Muscle layer of colon (tissue), 2 donors: ENCODE measurements at regions not wholly inside any gene's neighbourhood (a gene's known extent, or its start where the extent isn't known, plus 50 kb on each side); places are given as distances from the start of the nearest gene placed in this dataset.

ENCODE experiments used
- H3K27ac ChIP-seq: one replicate; pipeline ENCODE4 v1.7.0; 2013; ENCODE audit warnings: low read depth, mild to moderate bottlenecking, low read length, moderate library complexity
- H3K27me3 ChIP-seq, 2 donors: one replicate each; pipeline ENCODE4 v1.7.0; 2013; ENCODE audit warnings: low read length in 2 of 2, mild to moderate bottlenecking in 2 of 2; ENCODE audit not compliant: insufficient read depth in 2 of 2, control insufficient read depth in 1 of 2
- H3K36me3 ChIP-seq: one replicate; pipeline ENCODE4 v1.7.0; 2013; ENCODE audit warnings: mild to moderate bottlenecking, low read length; ENCODE audit not compliant: insufficient read depth
- H3K4me1 ChIP-seq: one replicate; pipeline ENCODE4 v1.7.0; 2013; ENCODE audit warnings: mild to moderate bottlenecking, low read length; ENCODE audit not compliant: insufficient read depth
- H3K4me3 ChIP-seq, 2 donors: one replicate each; pipeline ENCODE4 v1.7.0; 2013; ENCODE audit warnings: low read length in 2 of 2, low read depth in 1 of 2, mild to moderate bottlenecking in 1 of 2, moderate library complexity in 1 of 2
- H3K9ac ChIP-seq: one replicate; pipeline ENCODE4 v1.7.0; 2013; ENCODE audit warnings: low read length
- H3K9me3 ChIP-seq: one replicate; pipeline ENCODE4 v1.7.0; 2013; ENCODE audit warnings: mild to moderate bottlenecking, low read length
- donor health status: abdominal sarcoma.
- donor health status: Adenocarcinoma of cecum.

- Histone ChIP-seq H3K9ac (no peak overlapping the region), H3K27ac (no peak overlapping the region), H3K27me3 (no peaks in the 10 kb centered on the region), H3K9me3 (no peaks in the 10 kb centered on the region), H3K4me1 (no peaks in the 10 kb centered on the region), H3K36me3 (no peaks in the 10 kb centered on the region), H3K4me3 (no peak overlapping the region)
Measured at GRCh38 chr4:178063568-178063967, 621.3 kb upstream of the AGA start.

GRCh38 chr4:178066338-178066941, 624.2 kb upstream of the AGA start:
- Histone ChIP-seq H3K27ac (no peak overlapping the region), H3K4me3 (no peak overlapping the region), H3K4me1 (no peaks in the 10 kb centered on the region), H3K9ac (no peak overlapping the region), H3K9me3 (no peaks in the 10 kb centered on the region), H3K36me3 (no peaks in the 10 kb centered on the region), H3K27me3 (no peaks in the 10 kb centered on the region)

- no peak overlapping the region for H3K27ac ChIP-seq
- no peaks in the 10 kb centered on the region for H3K27me3 ChIP-seq
- H3K4me1 ChIP-seq: no peaks in the 10 kb centered on the region
- H3K9ac ChIP-seq: no peak overlapping the region
- no peaks in the 10 kb centered on the region for H3K36me3 ChIP-seq
- H3K4me3 ChIP-seq: no peak overlapping the region
- no peaks in the 10 kb centered on the region for H3K9me3 ChIP-seq
Measured at GRCh38 chr4:178068136-178068535, 625.9 kb upstream of the AGA start.

- no peaks in the 10 kb centered on the region for H3K4me1 ChIP-seq
- H3K9ac ChIP-seq: no peak overlapping the region
- no peaks in the 10 kb centered on the region for H3K27me3 ChIP-seq
- no peaks in the 10 kb centered on the region for H3K9me3 ChIP-seq
- no peak overlapping the region for H3K4me3 ChIP-seq
- H3K36me3 ChIP-seq: no peaks in the 10 kb centered on the region
- no peak overlapping the region for H3K27ac ChIP-seq
Measured at GRCh38 chr4:178070163-178070562, 627.9 kb upstream of the AGA start.

- Histone ChIP-seq H3K4me3 (no peak overlapping the region), H3K27me3 (no peaks in the 10 kb centered on the region), H3K9ac (no peak overlapping the region), H3K9me3 (no peaks in the 10 kb centered on the region), H3K36me3 (no peaks in the 10 kb centered on the region), H3K27ac (no peak overlapping the region), H3K4me1 (no peaks in the 10 kb centered on the region)
Measured at GRCh38 chr4:178080312-178080711, 638.1 kb upstream of the AGA start.

GRCh38 chr4:178081176-178081575, 638.9 kb upstream of the AGA start:
- Histone ChIP-seq H3K36me3 (no peaks in the 10 kb centered on the region), H3K27ac (no peak overlapping the region), H3K4me3 (no peak overlapping the region), H3K9me3 (no peaks in the 10 kb centered on the region), H3K4me1 (no peaks in the 10 kb centered on the region), H3K27me3 (no peaks in the 10 kb centered on the region), H3K9ac (no peak overlapping the region)

GRCh38 chr4:178081896-178082295, 639.7 kb upstream of the AGA start:
- Histone ChIP-seq H3K4me3 (no peak overlapping the region), H3K9ac (no peak overlapping the region), H3K27ac (no peak overlapping the region), H3K36me3 (no peaks in the 10 kb centered on the region), H3K9me3 (no peaks in the 10 kb centered on the region), H3K4me1 (no peaks in the 10 kb centered on the region), H3K27me3 (no peaks in the 10 kb centered on the region)

GRCh38 chr4:178082906-178083305, 640.7 kb upstream of the AGA start:
- Histone ChIP-seq H3K36me3 (no peaks in the 10 kb centered on the region), H3K4me3 (no peak overlapping the region), H3K4me1 (no peaks in the 10 kb centered on the region), H3K9me3 (no peaks in the 10 kb centered on the region), H3K9ac (no peak overlapping the region), H3K27ac (no peak overlapping the region), H3K27me3 (no peaks in the 10 kb centered on the region)

GRCh38 chr4:178083968-178084367, 641.7 kb upstream of the AGA start:
- H3K27ac ChIP-seq: no peak overlapping the region
- no peak overlapping the region for H3K9ac ChIP-seq
- no peaks in the 10 kb centered on the region for H3K27me3 ChIP-seq
- no peaks in the 10 kb centered on the region for H3K4me1 ChIP-seq
- no peak overlapping the region for H3K4me3 ChIP-seq
- H3K9me3 ChIP-seq: no peaks in the 10 kb centered on the region
- H3K36me3 ChIP-seq: no peaks in the 10 kb centered on the region

GRCh38 chr4:178086320-178086719, 644.1 kb upstream of the AGA start:
- Histone ChIP-seq H3K27ac (no peak overlapping the region), H3K9ac (no peak overlapping the region), H3K4me1 (no peaks in the 10 kb centered on the region), H3K27me3 (no peaks in the 10 kb centered on the region), H3K9me3 (no peaks in the 10 kb centered on the region), H3K36me3 (no peaks in the 10 kb centered on the region), H3K4me3 (no peak overlapping the region)

- H3K4me1 ChIP-seq: no peaks in the 10 kb centered on the region
- H3K36me3 ChIP-seq: no peaks in the 10 kb centered on the region
- H3K4me3 ChIP-seq: no peak overlapping the region
- H3K27ac ChIP-seq: no peak overlapping the region
- H3K27me3 ChIP-seq: no peaks in the 10 kb centered on the region
- no peaks in the 10 kb centered on the region for H3K9me3 ChIP-seq
- no peak overlapping the region for H3K9ac ChIP-seq
Measured at GRCh38 chr4:178090640-178091411, 648.6 kb upstream of the AGA start.

- H3K9me3 ChIP-seq: no peaks in the 10 kb centered on the region
- H3K27me3 ChIP-seq: no peaks in the 10 kb centered on the region
- H3K4me3 ChIP-seq: no peak overlapping the region
- H3K4me1 ChIP-seq: no peaks in the 10 kb centered on the region
- no peak overlapping the region for H3K9ac ChIP-seq
- H3K36me3 ChIP-seq: no peaks in the 10 kb centered on the region
- H3K27ac ChIP-seq: no peak overlapping the region
Measured at GRCh38 chr4:178102139-178102538, 659.9 kb upstream of the AGA start.
